Mesodermal cell (in vitro differentiated cells): ENCODE measurements at regions not wholly inside any gene's neighbourhood (a gene's known extent, or its start where the extent isn't known, plus 50 kb on each side); places are given as distances from the start of the nearest gene placed in this dataset.
"Not testable (repeated sequence)": the region's sequence is repeated elsewhere in the genome, so short reads cannot be mapped to it uniquely, and the experiment has no call there.

ENCODE experiments used
- H3K27ac ChIP-seq: 2 replicates; pipeline ENCODE4 v1.7.0; 2013; ENCODE audit warnings: mild to moderate bottlenecking, low read depth, low read length, moderate library complexity; ENCODE audit not compliant: severe bottlenecking
- H3K36me3 ChIP-seq: 2 replicates; pipeline ENCODE4 v1.7.1; 2013; ENCODE audit warnings: mild to moderate bottlenecking, low read length, moderate library complexity; ENCODE audit not compliant: control insufficient read depth, insufficient read depth
- H3K4me1 ChIP-seq: one replicate; pipeline ENCODE4 v1.7.1; 2013; ENCODE audit warnings: mild to moderate bottlenecking, low read length; ENCODE audit not compliant: insufficient read depth, control insufficient read depth, poor library complexity, severe bottlenecking
- H3K4me3 ChIP-seq: 2 replicates; pipeline ENCODE4 v1.7.0; 2013; ENCODE audit warnings: low read length, control low read depth, mild to moderate bottlenecking; ENCODE audit not compliant: insufficient read depth, poor library complexity, severe bottlenecking; ENCODE audit errors: extremely low read depth
- H3K9me3 ChIP-seq: 2 replicates; pipeline ENCODE4 v1.7.1; 2013; ENCODE audit warnings: mild to moderate bottlenecking, low read length, moderate library complexity; ENCODE audit not compliant: control insufficient read depth
- whole genome bisulfite sequencing, 2 experiments: methylation state at CpG; one replicate each; pipeline ENCODE4 v1.1.5; 2013; ENCODE audit warnings: missing lambda C conversion rate in 2 of 2; ENCODE audit not compliant: insufficient coverage in 2 of 2; 5-methylcytosine and 5-hydroxymethylcytosine counted together

DNA sequence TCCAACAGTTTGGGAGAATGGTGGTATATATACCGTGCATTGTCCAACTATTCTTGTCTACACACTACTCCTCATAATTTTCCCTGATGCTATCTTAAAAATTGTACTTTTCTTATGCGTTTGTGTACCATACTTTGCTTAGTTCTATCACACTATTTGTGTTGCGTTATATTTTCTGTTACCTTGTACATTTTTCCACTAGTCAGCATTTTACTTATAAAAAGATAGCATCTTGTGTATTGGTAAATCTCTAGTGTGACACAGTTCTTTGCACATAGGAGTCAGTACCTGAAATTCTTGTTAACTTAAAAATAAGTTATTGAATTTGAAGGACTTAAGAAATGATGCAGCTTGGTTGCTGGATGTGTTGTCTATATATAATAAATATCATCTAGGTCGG, 201.8 kb upstream of the LMO3 start:
- Histone ChIP-seq H3K36me3 (no peaks in the 10 kb centered on the region), H3K4me1 (no peaks in the 10 kb centered on the region), H3K4me3 (no peak overlapping the region), H3K9me3 (no peaks in the 10 kb centered on the region), H3K27ac (no peak overlapping the region)
- 82% methylated on average over 2 of the region's 4 CpGs; no CpG with 5 or more reads in 1 of the 2 experiments for WGBS, 2 experiments

- 50 to 86% methylated on average over 1 of the region's 1 CpG for WGBS, 2 experiments
- H3K36me3 ChIP-seq = no peaks in the 10 kb centered on the region
- H3K27ac ChIP-seq = no peak overlapping the region
- H3K4me1 ChIP-seq = no peaks in the 10 kb centered on the region
- no peak overlapping the region for H3K4me3 ChIP-seq
- H3K9me3 ChIP-seq = no peaks in the 10 kb centered on the region
Observed at GRCh38 chr12:16796168-16796567, 190.2 kb upstream of the LMO3 start.

DNA sequence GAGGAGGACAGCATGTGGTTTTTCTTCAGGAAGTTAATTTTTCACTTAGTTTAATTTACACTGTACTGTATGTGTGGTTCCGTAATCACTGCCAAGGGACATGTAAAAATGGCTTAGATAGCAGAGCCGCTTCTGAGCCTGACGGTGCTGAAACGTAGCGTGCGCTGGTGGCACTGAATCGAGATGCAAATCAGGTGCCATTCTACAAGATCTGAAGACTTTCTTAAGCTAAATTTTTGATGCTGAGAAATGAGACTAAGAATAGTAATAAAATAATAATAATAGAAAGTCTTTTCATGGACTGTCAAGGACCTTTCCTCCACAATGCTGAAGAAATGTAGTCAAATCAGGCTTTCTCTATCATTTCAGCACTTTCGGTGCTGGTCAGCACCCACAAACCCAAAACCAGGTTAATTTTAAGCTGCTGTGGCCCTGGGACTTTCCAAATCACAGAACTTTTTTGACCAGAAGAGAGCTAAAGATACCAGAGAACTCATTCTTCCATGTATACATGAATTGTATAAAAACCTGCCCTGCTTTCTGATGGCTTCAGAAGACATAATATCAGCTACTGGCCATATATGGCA, 183.3 kb upstream of the LMO3 start:
- Histone ChIP-seq H3K36me3 (no peaks in the 10 kb centered on the region), H3K4me3 (no peak overlapping the region)
- WGBS, 2 experiments = 92 to 93% methylated on average over 6 to 7 of the region's 8 CpGs

DNA sequence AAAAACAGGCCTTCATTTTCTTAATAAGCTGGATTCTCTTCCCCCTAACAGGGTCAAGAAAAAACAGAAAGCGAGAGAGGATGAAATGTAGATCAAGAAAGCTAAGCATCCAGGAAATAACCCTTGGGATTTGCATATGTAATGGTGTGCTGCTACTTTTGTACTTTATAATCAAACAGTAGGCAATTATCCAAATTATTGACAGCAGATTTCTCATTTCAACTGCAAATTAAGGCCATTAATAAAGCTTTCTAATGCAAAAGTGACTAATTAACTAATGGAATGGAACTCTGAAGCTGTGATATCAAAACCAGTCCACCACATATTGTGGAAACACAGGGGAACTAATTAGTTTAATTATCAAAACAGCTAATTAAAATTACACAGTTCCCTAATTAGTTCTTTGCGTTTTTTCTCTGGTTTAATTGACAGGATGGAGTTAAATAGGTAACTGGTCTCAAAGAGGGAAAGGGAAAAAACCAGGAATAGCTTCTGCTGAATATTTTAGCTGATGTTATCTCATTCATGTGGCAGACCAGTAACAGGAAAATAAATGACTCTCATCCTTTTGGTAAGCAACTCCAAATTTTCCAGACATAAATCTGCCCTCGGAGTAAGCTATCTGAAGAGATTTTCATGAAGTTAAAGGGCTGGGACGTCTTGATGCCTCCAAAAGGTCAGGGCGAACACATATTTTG, 182.7 kb upstream of the LMO3 start:
- H3K36me3 ChIP-seq = no peaks in the 10 kb centered on the region
- no peaks in the 10 kb centered on the region for H3K9me3 ChIP-seq
- no peak overlapping the region for H3K4me3 ChIP-seq
- no peaks in the 10 kb centered on the region for H3K4me1 ChIP-seq
- H3K27ac ChIP-seq = no peak overlapping the region
- WGBS, 2 experiments = 83 to 92% methylated on average over 2 to 4 of the region's 5 CpGs

More for the DNA sequence above, 183.3 kb upstream of the LMO3 start:
- H3K27ac ChIP-seq = no peak overlapping the region
- no peaks in the 10 kb centered on the region for H3K9me3 ChIP-seq
- no peaks in the 10 kb centered on the region for H3K4me1 ChIP-seq

DNA sequence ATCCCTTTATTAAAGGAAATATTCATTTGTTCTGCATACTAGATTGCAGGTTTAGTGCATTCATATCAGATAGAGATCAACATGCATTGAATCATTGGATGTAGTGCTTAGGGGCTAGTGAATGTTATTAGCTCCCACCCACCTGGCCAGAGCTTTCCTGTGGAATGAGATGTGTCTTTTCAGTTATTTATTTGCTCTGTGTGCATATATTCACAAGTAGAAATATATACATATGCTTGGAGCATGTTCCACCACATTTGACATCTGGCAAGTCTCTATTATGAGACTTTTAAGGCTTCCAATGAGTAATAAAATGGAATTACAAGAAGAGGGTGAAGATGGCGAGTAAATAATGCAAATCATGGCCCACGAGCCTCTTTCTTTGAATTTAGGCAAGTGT, 180.0 kb upstream of the LMO3 start:
- Histone ChIP-seq H3K9me3 (no peaks in the 10 kb centered on the region), H3K36me3 (no peaks in the 10 kb centered on the region), H3K27ac (no peak overlapping the region), H3K4me1 (no peaks in the 10 kb centered on the region), H3K4me3 (no peak overlapping the region)
- no CpG with 5 or more reads among the region's 2 CpGs for WGBS, 2 experiments

DNA sequence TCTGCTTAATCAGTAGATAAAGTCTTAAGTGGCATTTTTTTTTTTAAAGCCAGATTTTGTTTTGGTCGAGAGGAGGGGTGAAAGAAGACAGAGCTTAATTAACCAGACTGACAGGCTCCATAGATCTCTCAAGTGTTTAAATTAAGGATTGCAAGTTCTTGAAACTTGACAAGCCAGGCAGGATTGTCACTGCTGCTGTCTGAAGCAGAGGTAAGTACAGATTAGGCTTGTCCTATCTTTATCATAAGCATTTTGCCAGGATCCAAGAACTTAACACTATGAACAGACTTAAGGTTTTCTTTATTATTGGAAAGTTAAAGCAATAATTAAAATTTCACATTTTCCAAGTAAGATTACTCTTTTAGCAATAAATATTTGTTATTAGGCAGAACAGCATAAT, 179.6 kb upstream of the LMO3 start:
- H3K4me1 ChIP-seq = no peaks in the 10 kb centered on the region
- no peak overlapping the region for H3K4me3 ChIP-seq
- no peaks in the 10 kb centered on the region for H3K36me3 ChIP-seq
- H3K9me3 ChIP-seq = no peaks in the 10 kb centered on the region
- H3K27ac ChIP-seq = no peak overlapping the region
- WGBS, 2 experiments = 83% methylated on average over 1 of the region's 1 CpG; no CpG with 5 or more reads in 1 of the 2 experiments

GRCh38 chr12:16769129-16769528, 163.2 kb upstream of the LMO3 start:
- 100% methylated on average over 1 of the region's 2 CpGs; no CpG with 5 or more reads in 1 of the 2 experiments for WGBS, 2 experiments
- H3K36me3 ChIP-seq, H3K4me1 ChIP-seq, H3K9me3 ChIP-seq, H3K4me3 ChIP-seq, H3K27ac ChIP-seq: not testable (repeated sequence)

DNA sequence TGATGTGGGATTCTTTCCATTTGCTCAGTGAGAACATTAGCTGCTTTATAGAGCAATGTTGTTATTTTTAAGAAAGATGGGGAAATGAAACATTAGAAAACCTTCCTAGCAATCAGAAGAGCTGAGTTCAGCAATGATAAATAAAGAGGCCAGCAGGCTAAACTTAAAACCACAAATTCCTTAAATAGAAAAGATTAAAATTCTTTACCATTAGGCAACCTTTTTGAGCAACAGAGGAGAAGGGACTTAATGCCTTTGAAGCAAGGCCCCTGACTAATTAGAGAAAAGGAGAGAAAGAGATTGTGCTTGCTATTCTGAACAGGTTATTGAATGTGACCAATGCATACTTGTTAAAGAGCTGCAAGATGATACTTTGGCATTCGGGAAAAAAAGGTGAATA, 160.8 kb upstream of the LMO3 start:
- H3K4me1 ChIP-seq = no peaks in the 10 kb centered on the region
- H3K4me3 ChIP-seq = no peak overlapping the region
- WGBS, 2 experiments = no CpG with 5 or more reads among the region's 1 CpG
- H3K27ac ChIP-seq = no peak overlapping the region
- H3K9me3 ChIP-seq = no peaks in the 10 kb centered on the region
- H3K36me3 ChIP-seq = no peaks in the 10 kb centered on the region

DNA sequence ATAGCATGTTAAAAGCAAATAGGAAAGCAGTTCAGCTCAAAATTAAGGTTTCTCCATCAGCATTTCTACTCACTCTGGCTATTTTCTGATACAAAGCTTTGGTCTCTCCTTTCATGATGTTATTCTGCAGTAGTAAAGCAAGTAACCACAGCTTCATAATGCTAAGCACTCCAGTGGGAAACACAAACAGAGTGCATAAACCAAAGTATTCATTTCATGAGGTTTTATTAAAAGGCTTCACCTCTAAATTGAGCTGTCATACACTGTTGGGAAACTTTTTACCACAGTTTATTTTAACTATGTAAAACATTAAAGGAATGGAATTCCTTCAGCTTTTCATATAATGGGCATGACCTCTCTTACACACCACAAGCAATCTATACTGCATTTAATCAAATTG, 157.9 kb upstream of the LMO3 start:
- no peaks in the 10 kb centered on the region for H3K9me3 ChIP-seq
- H3K36me3 ChIP-seq = no peaks in the 10 kb centered on the region
- H3K4me1 ChIP-seq = no peaks in the 10 kb centered on the region
- H3K27ac ChIP-seq = no peak overlapping the region
- no peak overlapping the region for H3K4me3 ChIP-seq

DNA sequence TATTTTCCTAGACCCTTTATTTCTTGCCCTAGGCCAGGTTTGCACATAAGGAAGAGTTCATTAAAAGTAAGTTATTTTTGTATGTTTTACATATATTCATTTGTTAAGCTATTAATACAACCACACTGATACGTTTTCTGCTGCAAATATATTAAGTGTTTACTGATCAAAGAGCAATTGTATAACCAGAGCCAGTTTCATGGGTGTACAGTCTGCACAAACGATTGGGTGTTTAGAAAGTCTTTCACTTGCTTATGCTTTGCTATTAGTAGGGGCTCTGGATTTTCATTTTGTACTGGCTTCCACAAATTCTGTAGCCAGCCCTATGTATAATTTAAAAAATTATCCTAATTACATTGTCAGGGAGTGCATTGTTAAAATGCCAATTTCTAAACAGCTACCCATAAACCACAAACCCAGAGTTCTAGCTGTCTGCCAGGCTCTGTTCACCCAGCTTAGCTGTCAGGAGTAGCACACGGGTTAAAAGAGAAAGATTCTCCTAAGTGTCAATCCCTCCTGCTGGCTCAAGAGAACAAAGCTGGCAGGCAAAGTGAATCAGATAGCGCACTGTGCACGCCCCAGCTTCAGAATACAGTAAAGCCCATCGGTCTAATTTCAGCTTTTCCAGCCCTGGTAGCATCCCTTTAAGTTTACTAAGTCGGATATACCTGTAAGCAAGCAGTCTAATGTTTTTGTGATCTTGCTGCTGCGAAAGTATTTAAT, 151.0 kb upstream of the LMO3 start:
- 55 to 63% methylated on average over 4 to 6 of the region's 8 CpGs for WGBS, 2 experiments
- H3K4me3 ChIP-seq = no peak overlapping the region

DNA sequence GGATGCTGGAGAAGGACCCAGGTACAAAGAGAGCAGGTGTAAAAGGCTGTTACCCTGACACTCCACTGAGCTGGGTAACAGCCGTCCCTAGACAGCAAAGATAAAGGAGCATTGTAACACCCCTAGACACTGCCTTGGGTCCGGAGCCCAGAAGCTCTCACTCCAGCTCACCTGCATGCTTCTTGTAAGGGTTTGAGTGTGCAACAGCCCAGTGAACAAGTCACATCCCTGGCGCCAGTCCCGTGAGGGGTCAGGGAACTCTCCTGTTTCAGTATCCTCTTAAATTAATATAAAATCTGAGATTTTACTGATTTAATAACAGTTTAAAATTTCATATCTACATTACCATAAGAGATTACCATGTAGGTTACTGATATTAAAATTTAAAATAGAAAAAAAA, 124.8 kb upstream of the LMO3 start:
- WGBS, 2 experiments = no CpG with 5 or more reads among the region's 4 CpGs
- Histone ChIP-seq H3K4me1 (no peaks in the 10 kb centered on the region), H3K36me3 (no peaks in the 10 kb centered on the region), H3K9me3 (no peaks in the 10 kb centered on the region), H3K27ac (no peak overlapping the region), H3K4me3 (no peak overlapping the region)

More for the DNA sequence above, 151.0 kb upstream of the LMO3 start:
- no peaks in the 10 kb centered on the region for H3K4me1 ChIP-seq
- no peaks in the 10 kb centered on the region for H3K36me3 ChIP-seq
- no peak overlapping the region for H3K27ac ChIP-seq
- H3K9me3 ChIP-seq = no peaks in the 10 kb centered on the region
